SJCRH30 (cell line): ENCODE measurements at regions not wholly inside any gene's neighbourhood (a gene's known extent, or its start where the extent isn't known, plus 50 kb on each side); places are given as distances from the start of the nearest gene placed in this dataset.

Source experiments
- DNase-seq, 2 experiments: peaks; one replicate each; pipeline ENCODE4 v3.0.0-alpha.2; 2015 to 2020
- H3K27ac ChIP-seq: fragments of 250-450 bp; sonication (Bioruptor Pico); 2 replicates; pipeline ENCODE4 v1.5.1; 2020; ENCODE audit warnings: mild to moderate bottlenecking, moderate library complexity
- H3K27me3 ChIP-seq: fragments of 250-450 bp; sonication (Bioruptor Pico); 2 replicates; pipeline ENCODE4 v1.5.1; 2020; ENCODE audit warnings: mild to moderate bottlenecking, moderate library complexity
- H3K36me3 ChIP-seq: fragments of 250-450 bp; sonication (Bioruptor Pico); 2 replicates; pipeline ENCODE4 v1.5.1; 2020; ENCODE audit warnings: mild to moderate bottlenecking, moderate library complexity
- H3K4me1 ChIP-seq: fragments of 250-450 bp; sonication (Bioruptor Pico); 2 replicates; pipeline ENCODE4 v1.5.1; 2020; ENCODE audit warnings: mild to moderate bottlenecking, moderate library complexity
- H3K4me3 ChIP-seq: fragments of 250-450 bp; sonication (Bioruptor Pico); 2 replicates; pipeline ENCODE4 v1.5.1; 2020; ENCODE audit warnings: mild to moderate bottlenecking, moderate library complexity
- H3K9me3 ChIP-seq: fragments of 250-450 bp; sonication (Bioruptor Pico); replicated peaks from 2 replicates; pipeline ENCODE4 v1.5.1; 2020; ENCODE audit warnings: mild to moderate bottlenecking, moderate library complexity

GRCh38 chr22:47604563-47604962, 842.1 kb downstream of the TBC1D22A start:
- no peak overlapping the region for H3K27ac ChIP-seq
- no peaks in the 10 kb centered on the region for H3K9me3 ChIP-seq
- no peaks in the 10 kb centered on the region for H3K27me3 ChIP-seq
- H3K4me3 ChIP-seq: no peak overlapping the region
- no peaks in the 10 kb centered on the region for H3K4me1 ChIP-seq
- no peak for DNase-seq
- H3K36me3 ChIP-seq: no peaks in the 10 kb centered on the region

DNA sequence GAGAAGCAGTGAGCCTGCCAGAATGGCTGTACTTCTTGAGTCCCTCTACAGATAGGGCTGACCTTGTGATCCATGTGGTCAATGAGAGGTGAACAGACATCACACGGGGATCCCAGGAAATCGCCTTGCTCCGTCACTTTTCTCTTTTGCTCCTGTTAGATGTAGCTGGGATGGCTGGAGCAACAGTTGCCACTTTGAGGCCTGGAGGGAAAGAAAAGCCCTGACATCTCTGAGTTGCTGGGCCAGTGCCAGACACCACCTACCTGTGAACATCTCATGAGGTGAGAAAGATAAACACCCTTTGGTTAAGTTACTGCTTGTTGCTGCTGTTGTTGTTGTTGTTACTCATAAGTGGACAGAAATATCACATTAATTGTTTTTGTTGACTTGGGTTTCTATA, 840.3 kb downstream of the TBC1D22A start:
- Histone ChIP-seq H3K4me3 (no peak overlapping the region), H3K4me1 (no peaks in the 10 kb centered on the region), H3K9me3 (no peaks in the 10 kb centered on the region), H3K27me3 (no peaks in the 10 kb centered on the region), H3K36me3 (no peaks in the 10 kb centered on the region), H3K27ac (no peak overlapping the region)
- DNase-seq: no peak

DNA sequence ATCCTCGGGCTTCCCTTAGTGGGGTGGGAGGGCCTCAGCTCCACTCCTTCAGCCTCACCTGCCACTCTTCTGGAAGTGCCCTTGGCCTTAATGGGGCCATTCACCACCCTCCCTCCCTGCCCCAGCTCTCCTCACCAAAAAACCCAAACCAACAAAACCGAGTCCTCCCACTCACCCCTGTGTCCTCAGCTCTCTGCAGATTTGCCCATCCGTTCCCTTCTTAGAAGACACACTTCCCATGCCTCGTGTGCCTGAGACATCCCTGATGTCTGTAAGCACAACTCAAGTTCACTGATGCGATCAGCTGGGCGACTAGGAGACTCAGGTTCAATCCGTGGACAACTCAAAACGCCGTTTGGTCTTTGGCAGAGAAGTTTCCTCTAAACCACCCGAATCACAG, 839.2 kb downstream of the TBC1D22A start:
- Histone ChIP-seq H3K9me3 (no peaks in the 10 kb centered on the region), H3K4me1 (no peaks in the 10 kb centered on the region), H3K27ac (no peak overlapping the region), H3K4me3 (no peak overlapping the region), H3K36me3 (no peaks in the 10 kb centered on the region), H3K27me3 (no peaks in the 10 kb centered on the region)
- DNase-seq: no peak

- H3K4me3 ChIP-seq: no peak overlapping the region
- no peaks in the 10 kb centered on the region for H3K9me3 ChIP-seq
- H3K4me1 ChIP-seq: no peaks in the 10 kb centered on the region
- no peak overlapping the region for H3K27ac ChIP-seq
- H3K36me3 ChIP-seq: no peaks in the 10 kb centered on the region
- DNase-seq: no peak
- H3K27me3 ChIP-seq: no peaks in the 10 kb centered on the region
Measured at GRCh38 chr22:47600791-47601625, 838.6 kb downstream of the TBC1D22A start.

GRCh38 chr22:47600281-47600680, 837.8 kb downstream of the TBC1D22A start:
- no peaks in the 10 kb centered on the region for H3K4me1 ChIP-seq
- no peak overlapping the region for H3K27ac ChIP-seq
- no peaks in the 10 kb centered on the region for H3K36me3 ChIP-seq
- DNase-seq: no peak
- H3K4me3 ChIP-seq: no peak overlapping the region
- no peaks in the 10 kb centered on the region for H3K9me3 ChIP-seq
- H3K27me3 ChIP-seq: no peaks in the 10 kb centered on the region

DNA sequence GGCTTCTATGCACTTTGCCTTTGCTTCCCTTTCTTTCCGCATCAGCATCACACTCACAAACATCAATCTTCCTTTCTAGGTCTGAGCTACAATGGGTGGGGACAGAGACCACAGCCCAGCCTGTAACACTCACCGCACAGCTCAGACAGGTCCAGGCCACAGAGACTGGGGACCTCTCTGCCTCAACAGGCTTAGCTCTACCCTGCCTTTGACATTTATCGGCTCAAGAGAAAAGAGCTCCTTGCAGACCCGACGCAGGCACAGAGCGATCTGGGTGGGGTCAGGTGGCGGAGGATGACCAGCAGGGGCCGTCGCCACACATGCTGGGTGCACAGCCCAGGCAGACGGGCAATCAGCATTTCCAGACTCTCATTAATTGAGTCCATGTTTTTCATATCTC, 837.3 kb downstream of the TBC1D22A start:
- no peak overlapping the region for H3K4me3 ChIP-seq
- H3K36me3 ChIP-seq: no peaks in the 10 kb centered on the region
- no peak for DNase-seq
- no peaks in the 10 kb centered on the region for H3K4me1 ChIP-seq
- H3K9me3 ChIP-seq: no peaks in the 10 kb centered on the region
- H3K27ac ChIP-seq: no peak overlapping the region
- H3K27me3 ChIP-seq: no peaks in the 10 kb centered on the region

DNA sequence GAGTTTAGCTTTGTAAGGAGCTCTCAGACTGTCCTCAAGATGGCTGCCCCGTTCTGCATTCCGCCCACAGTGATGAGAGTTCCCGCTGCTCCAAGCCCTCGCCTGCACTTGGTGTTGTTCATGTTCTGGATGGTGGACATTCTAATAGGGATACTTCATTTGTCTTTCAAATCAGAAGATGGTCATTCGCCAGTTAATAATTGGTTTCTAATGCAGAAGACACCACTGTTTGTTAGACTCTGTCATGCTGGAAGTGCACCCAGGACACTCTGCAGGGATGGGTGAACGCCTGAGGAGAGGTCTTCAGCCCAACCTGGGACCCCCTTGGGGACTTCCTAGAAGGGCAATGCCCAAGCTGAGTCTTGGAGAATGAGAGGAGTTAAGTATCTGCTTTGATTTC, 836.4 kb downstream of the TBC1D22A start:
- DNase-seq: no peak
- H3K36me3 ChIP-seq: no peaks in the 10 kb centered on the region
- no peaks in the 10 kb centered on the region for H3K4me1 ChIP-seq
- H3K4me3 ChIP-seq: no peak overlapping the region
- H3K27ac ChIP-seq: no peak overlapping the region
- H3K9me3 ChIP-seq: no peaks in the 10 kb centered on the region
- no peaks in the 10 kb centered on the region; the same call in 1 of the 2 replicates for H3K27me3 ChIP-seq

GRCh38 chr22:47597041-47597440, 834.6 kb downstream of the TBC1D22A start:
- Histone ChIP-seq H3K9me3 (no peaks in the 10 kb centered on the region), H3K27me3 (no peaks in the 10 kb centered on the region; the same call in 1 of the 2 replicates), H3K4me3 (no peak overlapping the region), H3K27ac (no peak overlapping the region), H3K36me3 (no peaks in the 10 kb centered on the region), H3K4me1 (no peaks in the 10 kb centered on the region)
- DNase-seq: no peak

GRCh38 chr22:47596176-47596690, 833.8 kb downstream of the TBC1D22A start:
- DNase-seq: no peak
- Histone ChIP-seq H3K27me3 (no peaks in the 10 kb centered on the region; the same call in none of the 2 replicates), H3K36me3 (no peaks in the 10 kb centered on the region), H3K4me3 (no peak overlapping the region), H3K27ac (no peak overlapping the region), H3K4me1 (no peaks in the 10 kb centered on the region), H3K9me3 (no peaks in the 10 kb centered on the region)

DNA sequence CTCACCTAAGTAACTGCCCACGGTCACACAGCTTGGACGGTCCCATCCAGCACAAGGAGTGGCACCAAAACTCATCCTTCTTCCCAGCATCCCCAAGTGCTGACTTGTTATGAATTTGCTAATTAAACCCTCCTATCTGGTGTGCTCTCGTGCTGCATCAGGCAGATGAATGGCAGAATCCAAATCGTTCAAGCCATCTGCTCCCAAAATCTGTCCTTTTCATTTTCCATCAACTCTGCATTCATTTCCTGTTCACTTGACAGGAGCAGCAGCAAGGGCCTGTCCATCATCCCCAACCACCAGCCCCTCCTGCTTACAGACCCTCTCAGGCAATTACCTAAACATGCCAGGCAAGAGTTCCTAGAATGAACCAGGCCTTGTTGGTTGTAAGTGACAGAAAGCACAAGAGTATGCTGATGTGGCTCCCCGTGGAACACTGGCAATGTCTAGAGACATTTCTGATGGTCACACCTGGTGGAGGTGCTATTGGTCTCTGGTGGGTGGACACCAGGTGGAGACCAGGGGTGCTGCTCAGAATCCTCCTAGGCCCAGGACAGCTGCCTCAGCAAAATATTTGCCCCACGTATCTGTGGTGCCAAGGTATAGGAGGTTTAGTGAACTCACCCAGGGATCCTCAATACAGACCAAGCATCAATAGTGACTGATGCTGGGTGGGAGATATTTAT, 832.5 kb downstream of the TBC1D22A start:
- Histone ChIP-seq H3K27me3 (no peaks in the 10 kb centered on the region; the same call in none of the 2 replicates), H3K36me3 (no peaks in the 10 kb centered on the region), H3K9me3 (no peaks in the 10 kb centered on the region), H3K4me1 (no peaks in the 10 kb centered on the region), H3K27ac (no peak overlapping the region), H3K4me3 (no peak overlapping the region)
- no peak for DNase-seq

DNA sequence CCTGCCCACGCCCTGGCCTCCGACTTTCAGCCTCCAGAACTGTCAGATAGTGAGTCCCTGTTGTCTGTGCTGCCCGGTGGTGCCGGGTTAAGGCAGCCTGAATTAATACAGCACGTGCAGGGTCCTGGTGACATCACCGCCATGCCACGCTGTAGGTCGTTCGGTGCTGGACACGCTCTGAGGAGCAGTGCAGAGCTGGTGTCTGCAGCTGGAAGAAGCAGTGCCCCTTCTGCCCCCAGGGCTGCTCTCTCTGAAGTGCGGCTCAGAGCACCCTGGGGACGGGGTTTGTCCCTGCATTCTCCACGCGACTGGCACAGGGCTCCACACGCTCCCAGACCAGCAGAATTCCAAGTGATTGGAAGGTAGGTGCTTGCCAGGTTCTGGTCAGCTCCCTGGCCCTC, 831.5 kb downstream of the TBC1D22A start:
- Histone ChIP-seq H3K9me3 (no peaks in the 10 kb centered on the region), H3K4me3 (no peak overlapping the region), H3K27me3 (no peaks in the 10 kb centered on the region; the same call in none of the 2 replicates), H3K36me3 (no peaks in the 10 kb centered on the region), H3K27ac (no peak overlapping the region), H3K4me1 (no peaks in the 10 kb centered on the region)
- DNase-seq: no peak

DNA sequence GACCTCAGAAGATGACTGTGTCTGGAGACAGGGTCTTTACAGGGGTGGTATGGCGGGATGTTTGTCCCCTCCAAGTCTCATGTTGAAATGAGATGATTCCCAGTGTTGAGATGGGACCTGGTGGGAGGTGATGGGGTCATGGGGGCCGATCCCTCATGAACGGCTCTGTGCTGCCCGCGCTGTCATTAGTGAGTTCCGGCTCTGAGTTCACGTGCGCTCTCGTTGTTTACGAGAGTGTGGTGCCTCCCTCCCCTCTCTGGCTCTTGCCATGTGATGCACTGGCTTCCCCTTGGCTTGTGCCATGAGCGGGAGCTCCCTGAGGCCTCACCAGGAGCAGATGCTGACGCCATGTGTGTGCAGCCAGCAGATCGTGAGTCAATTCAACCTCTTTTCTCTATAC, 830.8 kb downstream of the TBC1D22A start:
- H3K27ac ChIP-seq: no peak overlapping the region
- H3K4me3 ChIP-seq: no peak overlapping the region
- H3K27me3 ChIP-seq: no peaks in the 10 kb centered on the region; the same call in none of the 2 replicates
- no peaks in the 10 kb centered on the region for H3K4me1 ChIP-seq
- H3K36me3 ChIP-seq: no peaks in the 10 kb centered on the region
- DNase-seq: no peak
- H3K9me3 ChIP-seq: no peaks in the 10 kb centered on the region

DNA sequence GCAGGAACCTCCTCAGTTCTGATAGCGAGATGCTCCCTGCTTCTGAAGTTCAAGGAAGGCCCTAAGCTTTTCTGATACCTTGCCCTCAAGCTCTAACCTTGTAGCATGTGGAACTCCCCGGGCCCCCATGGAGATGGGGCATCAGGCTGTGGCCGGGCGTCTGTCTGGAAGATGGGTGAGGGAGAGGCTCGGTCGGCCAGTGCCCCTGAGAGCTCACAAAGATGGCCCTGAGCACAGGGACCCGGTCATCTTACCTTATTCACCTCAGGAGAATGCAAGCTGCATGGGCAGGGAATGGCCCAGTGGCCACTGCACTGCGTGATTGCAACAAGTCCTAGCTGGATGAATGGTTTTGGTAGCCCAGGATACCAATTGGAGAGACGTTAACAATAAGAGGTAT, 830.3 kb downstream of the TBC1D22A start:
- Histone ChIP-seq H3K4me1 (no peaks in the 10 kb centered on the region), H3K4me3 (no peak overlapping the region), H3K27ac (no peak overlapping the region), H3K9me3 (no peaks in the 10 kb centered on the region), H3K36me3 (no peaks in the 10 kb centered on the region), H3K27me3 (no peaks in the 10 kb centered on the region; the same call in none of the 2 replicates)
- no peak for DNase-seq

GRCh38 chr22:47591709-47592108, 829.3 kb downstream of the TBC1D22A start:
- DNase-seq: no peak
- Histone ChIP-seq H3K4me3 (no peak overlapping the region), H3K27ac (no peak overlapping the region), H3K4me1 (no peaks in the 10 kb centered on the region), H3K27me3 (no peaks in the 10 kb centered on the region; the same call in none of the 2 replicates), H3K9me3 (no peaks in the 10 kb centered on the region), H3K36me3 (no peaks in the 10 kb centered on the region)

DNA sequence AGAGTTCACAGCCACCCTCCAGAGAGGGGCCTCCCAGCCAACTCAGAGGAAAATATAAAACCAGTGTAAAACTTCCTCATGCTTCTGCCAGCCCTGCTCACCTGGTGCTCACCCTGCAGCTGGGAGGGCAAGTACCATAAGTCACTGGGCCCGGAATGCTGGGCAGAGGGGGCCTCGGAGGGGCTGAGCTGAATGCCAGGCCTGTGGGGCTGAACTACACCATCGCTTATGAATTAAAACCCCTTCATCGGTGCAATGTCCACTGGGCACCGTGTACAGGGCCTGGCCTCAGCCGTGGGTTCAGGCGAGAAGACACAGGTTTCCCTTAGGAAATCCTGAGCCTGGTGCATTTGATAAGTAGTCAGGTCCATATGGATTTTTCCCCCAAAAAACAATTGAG, 828.6 kb downstream of the TBC1D22A start:
- no peak for DNase-seq

More for the DNA sequence above, 828.6 kb downstream of the TBC1D22A start:
- Histone ChIP-seq H3K4me1 (no peaks in the 10 kb centered on the region), H3K36me3 (no peaks in the 10 kb centered on the region), H3K9me3 (no peaks in the 10 kb centered on the region), H3K27ac (no peak overlapping the region), H3K27me3 (no peaks in the 10 kb centered on the region; the same call in none of the 2 replicates), H3K4me3 (no peak overlapping the region)
